HUES6 (cell line): ENCODE measurements at regions not wholly inside any gene's neighbourhood (a gene's known extent, or its start where the extent isn't known, plus 50 kb on each side); places are given as distances from the start of the nearest gene placed in this dataset.

ENCODE experiments used
- H3K27ac ChIP-seq: 2 replicates; pipeline ENCODE4 v1.7.0; 2013; ENCODE audit warnings: low read depth, mild to moderate bottlenecking, low read length, inconsistent platforms
- H3K27me3 ChIP-seq: 2 replicates; pipeline ENCODE4 v1.6.1; 2013; ENCODE audit warnings: low read length; ENCODE audit not compliant: control insufficient read depth, insufficient read depth
- H3K36me3 ChIP-seq: 2 replicates; pipeline ENCODE4 v1.6.1; 2013; ENCODE audit warnings: low read length; ENCODE audit not compliant: control insufficient read depth, insufficient read depth
- H3K4me1 ChIP-seq: 2 replicates; pipeline ENCODE4 v1.6.1; 2013; ENCODE audit warnings: low read length; ENCODE audit not compliant: control insufficient read depth, insufficient read depth
- H3K4me3 ChIP-seq: 2 replicates; pipeline ENCODE4 v1.5.1; 2013; ENCODE audit warnings: low read depth, low read length
- H3K9ac ChIP-seq: one replicate; pipeline ENCODE4 v1.6.1; 2013; ENCODE audit warnings: mild to moderate bottlenecking, low read length
- H3K9me3 ChIP-seq: 2 replicates; pipeline ENCODE4 v1.6.1; 2013; ENCODE audit warnings: low read depth, low read length; ENCODE audit not compliant: control insufficient read depth, insufficient read depth

DNA sequence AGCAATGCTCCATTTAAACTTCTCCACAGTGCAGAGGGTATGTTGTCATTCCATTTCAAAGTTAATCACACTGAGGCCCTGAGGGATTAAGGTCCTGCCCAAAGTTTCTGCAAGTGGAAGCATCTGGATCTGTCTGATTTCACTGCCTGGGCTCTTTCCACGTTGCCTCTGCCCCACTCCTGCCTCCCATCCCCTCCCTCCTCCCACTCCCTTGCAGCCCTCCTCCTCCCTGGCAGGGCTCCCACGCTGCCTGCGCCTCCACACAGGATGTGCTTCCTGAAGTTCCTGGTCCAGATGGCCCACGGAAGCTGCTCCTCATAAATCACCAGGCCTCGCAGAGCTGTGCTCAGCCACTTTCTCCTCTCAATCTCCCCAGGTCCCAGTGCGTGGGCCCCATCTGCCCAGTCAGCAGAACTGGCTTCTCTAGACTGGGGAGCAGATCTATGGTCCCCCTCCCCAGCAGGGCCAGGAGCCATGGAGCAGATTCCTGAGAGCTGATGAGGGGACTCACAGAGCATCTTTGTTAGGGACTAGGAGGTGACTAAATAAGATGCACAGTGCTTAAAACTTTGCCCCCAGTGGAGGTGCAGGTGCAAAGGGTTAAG lies 65.4 kb upstream of the MAFB start:
- Histone ChIP-seq H3K4me1 (no peaks in the 10 kb centered on the region), H3K9me3 (no peaks in the 10 kb centered on the region)

DNA sequence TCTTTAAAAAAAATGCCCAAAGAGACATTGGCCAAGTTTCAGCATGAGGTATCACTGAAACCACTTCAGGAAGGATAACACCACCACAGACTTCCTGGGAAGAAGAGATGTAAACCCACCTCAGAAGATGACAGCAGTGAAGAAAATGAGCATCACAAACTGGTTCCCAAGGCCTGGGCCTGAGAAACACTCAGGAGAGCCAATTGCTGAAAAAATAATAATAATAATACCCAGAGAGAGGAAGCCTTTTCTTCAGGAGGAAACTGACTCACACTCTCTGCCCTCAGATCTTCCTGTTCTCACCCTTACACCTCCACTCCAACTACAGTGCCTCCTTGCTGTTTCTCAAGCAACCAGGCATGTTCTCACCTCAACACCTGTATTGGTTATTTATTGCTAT lies 68.1 kb upstream of the MAFB start:
- H3K27ac ChIP-seq = no peak overlapping the region
- H3K9me3 ChIP-seq = no peaks in the 10 kb centered on the region
- H3K4me1 ChIP-seq = no peaks in the 10 kb centered on the region
- H3K36me3 ChIP-seq = no peaks in the 10 kb centered on the region
- no peak overlapping the region for H3K9ac ChIP-seq
- no peak overlapping the region for H3K4me3 ChIP-seq
- 0 out of 2 replicates have a peak, but pooled peaks cover 2% of the 10 kb centered on the region for H3K27me3 ChIP-seq

More for the DNA sequence above, 65.4 kb upstream of the MAFB start:
- no peaks in the 10 kb centered on the region for H3K27me3 ChIP-seq
- H3K27ac ChIP-seq = no peak overlapping the region
- H3K36me3 ChIP-seq = no peaks in the 10 kb centered on the region
- H3K9ac ChIP-seq = no peak overlapping the region
- H3K4me3 ChIP-seq = no peak overlapping the region

DNA sequence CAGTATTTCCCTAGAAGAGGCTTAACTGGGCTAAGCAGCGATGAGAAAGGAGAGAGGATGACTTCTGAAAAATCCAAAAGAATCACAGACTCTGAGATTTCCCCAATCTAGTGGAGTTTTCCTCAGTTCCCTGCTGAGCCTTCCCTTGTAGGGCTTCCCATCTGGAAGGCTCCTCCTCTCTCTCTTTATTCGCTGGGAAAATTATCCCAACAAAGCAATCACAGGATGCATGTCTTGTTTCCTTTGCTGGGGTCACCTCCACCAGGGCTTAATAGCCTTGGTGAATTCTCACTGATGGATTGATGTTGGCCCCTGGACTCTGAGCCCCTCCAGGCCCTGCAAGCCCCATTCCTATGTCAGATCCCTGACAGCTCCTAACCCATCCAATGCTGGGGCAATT lies 69.8 kb upstream of the MAFB start:
- Histone ChIP-seq H3K9me3 (no peaks in the 10 kb centered on the region), H3K27me3 (0 out of 2 replicates have a peak, but pooled peaks cover 2% of the 10 kb centered on the region), H3K4me3 (no peak overlapping the region), H3K9ac (no peak overlapping the region), H3K27ac (no peak overlapping the region), H3K4me1 (0 out of 2 replicates have a peak, but pooled peaks cover under 1% of the 10 kb centered on the region), H3K36me3 (no peaks in the 10 kb centered on the region)

DNA sequence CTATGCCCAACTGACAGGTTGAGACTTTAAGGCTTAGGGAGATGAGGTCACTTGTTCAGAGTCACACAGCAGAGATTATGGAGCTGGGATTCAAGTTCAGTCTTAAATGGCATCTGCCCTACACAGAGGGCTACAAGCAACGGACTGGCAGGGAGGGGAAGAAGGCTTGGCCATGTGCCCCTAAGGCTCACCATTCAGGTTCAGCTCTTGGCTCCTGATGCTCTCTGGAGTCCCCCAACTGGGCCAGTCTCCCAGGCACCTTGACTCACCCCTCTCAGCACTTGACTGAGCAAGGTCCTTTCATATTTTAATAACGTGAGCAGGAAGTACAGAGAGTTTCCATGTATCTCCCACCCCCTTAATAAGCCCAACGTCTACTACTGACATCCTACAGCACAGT lies 71.4 kb upstream of the MAFB start:
- 0 out of 2 replicates have a peak, but pooled peaks cover 8% of the 10 kb centered on the region for H3K4me1 ChIP-seq
- no peak overlapping the region for H3K4me3 ChIP-seq
- 0 out of 2 replicates have a peak, but pooled peaks cover 2% of the 10 kb centered on the region for H3K27me3 ChIP-seq
- no peak overlapping the region for H3K27ac ChIP-seq
- no peaks in the 10 kb centered on the region for H3K9me3 ChIP-seq
- no peak overlapping the region for H3K9ac ChIP-seq
- no peaks in the 10 kb centered on the region for H3K36me3 ChIP-seq

DNA sequence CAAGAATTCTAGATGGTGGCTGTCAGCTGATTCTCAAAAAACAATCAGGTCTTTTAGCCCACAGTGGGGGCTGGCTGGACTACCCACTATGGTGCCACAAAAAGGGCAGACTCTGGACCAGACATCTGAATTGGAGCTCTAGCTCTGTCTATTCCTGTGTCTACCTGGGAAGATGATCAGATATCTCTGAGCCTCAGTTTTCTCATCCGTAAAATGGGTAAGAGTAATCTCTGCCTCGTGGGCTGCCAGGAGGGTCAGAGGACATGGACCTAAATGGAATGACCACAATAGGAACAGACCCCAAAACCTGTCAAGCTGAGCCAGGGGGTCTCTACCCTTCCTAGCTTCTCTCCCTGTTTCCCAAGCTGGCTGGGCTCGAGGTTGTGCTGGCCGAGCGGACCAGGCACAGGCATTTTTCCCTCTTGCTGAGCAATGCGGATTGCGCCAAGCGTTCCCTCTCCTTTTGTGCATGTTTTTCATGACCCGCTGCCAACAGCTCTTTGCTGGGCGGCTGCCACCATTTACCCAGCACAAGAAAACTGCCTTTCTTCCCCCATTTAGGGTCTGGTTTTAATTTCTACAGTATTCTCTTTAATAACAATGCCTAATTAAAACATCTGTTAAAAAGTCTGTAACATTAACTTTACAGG lies 74.7 kb upstream of the MAFB start:
- H3K27ac ChIP-seq = no peak overlapping the region

DNA sequence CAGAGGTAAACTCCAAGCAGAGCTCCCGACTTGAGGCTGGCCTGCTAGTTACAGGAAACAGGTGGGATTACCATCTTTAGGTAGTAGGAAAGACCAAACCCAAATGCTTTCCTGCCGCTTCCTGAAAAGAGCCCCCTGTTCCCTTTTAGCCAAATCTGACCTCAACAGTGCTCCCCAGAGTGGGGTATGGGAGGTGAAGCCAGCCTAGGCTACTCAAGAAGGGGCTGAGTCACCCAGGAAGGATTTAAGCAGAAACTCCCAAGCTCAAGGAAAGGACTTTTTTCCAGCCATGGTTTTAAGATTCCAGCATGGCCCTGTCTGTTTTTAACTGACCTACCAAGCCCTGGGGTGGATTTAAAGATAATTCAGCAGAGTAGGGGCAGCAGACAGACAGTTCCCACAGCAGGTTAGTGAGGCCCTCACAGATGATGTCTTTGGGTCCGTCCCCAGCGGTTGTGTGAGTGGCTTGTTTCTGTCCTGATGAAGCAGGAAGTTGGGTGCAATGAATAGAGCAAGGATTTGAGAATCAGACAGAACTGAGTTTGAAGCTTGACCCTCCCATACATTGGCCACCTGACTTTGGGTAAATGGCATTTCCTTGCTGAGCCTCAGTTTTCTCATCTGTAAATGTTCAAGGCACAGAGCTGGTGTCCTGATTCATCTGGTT lies 76.9 kb upstream of the MAFB start:
- H3K4me1 ChIP-seq = peaks cover 29% of the 10 kb centered on the region
- H3K4me3 ChIP-seq = no peak overlapping the region
- H3K27ac ChIP-seq = no peak overlapping the region
- no peak overlapping the region for H3K9ac ChIP-seq
- no peaks in the 10 kb centered on the region for H3K27me3 ChIP-seq
- H3K36me3 ChIP-seq = no peaks in the 10 kb centered on the region
- no peaks in the 10 kb centered on the region for H3K9me3 ChIP-seq

More for the DNA sequence above, 74.7 kb upstream of the MAFB start:
- Histone ChIP-seq H3K4me1 (peaks cover 19% of the 10 kb centered on the region), H3K9me3 (no peaks in the 10 kb centered on the region), H3K36me3 (no peaks in the 10 kb centered on the region), H3K4me3 (no peak overlapping the region), H3K27me3 (0 out of 2 replicates have a peak, but pooled peaks cover 2% of the 10 kb centered on the region), H3K9ac (no peak overlapping the region)

DNA sequence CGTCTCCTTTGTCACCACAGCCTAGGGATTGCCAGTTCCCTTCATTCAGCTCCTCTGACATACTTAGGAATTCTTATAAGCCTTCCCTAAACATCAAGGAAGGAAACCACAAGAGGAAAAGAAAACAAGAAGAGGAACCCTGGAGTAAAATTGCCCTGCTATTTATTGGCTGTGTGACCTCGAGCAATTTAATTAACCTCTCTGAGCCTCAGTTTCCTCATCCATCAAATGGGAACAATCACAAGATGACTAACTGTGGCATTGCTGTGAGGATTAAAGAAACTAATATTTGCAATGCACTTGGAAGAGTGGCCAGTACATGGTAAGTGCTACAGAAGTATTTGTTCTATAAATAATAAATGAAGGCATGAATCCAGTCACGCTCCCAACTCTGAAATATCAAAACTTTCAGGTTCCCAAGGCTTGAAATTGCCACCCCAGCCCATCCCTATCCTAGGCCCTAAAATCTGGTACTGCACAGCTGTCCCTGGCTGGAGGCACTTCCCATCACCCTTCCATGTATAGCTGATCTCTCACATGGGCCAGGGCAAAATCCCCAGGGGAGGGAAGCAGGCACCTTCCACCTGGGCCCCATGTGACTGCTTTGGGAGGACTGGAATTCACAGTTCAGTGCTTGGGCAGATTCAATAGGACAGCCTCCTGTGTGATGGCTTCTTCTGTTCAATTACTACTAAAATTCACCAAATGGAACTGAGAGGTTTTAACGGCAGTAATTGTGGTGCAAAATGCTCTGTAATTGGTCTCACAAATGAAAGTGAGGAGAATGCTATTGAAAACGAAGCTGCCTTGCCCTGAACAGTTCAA lies 78.0 kb upstream of the MAFB start:
- Histone ChIP-seq H3K9ac (no peak overlapping the region), H3K4me1 (peaks cover 29% of the 10 kb centered on the region), H3K27me3 (no peaks in the 10 kb centered on the region), H3K27ac (no peak overlapping the region), H3K36me3 (no peaks in the 10 kb centered on the region), H3K9me3 (no peaks in the 10 kb centered on the region), H3K4me3 (no peak overlapping the region)

DNA sequence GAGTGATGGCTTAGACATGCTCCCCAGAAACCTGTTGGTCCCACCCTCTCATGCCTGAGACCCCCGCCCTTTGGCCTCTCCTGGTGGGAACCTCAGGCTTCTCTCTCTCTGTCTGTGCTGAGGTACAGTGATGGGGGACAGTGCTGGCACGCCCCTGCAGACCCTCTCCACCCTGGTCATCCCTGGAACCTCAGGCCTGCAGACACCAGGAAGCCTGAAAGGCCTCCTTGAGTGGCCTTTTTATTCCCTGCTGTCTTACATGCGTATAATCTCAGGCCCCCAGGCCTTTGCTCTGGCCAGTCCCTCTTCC lies 78.5 kb upstream of the MAFB start:
- Histone ChIP-seq H3K4me3 (no peak overlapping the region), H3K9ac (no peak overlapping the region), H3K27me3 (no peaks in the 10 kb centered on the region), H3K36me3 (no peaks in the 10 kb centered on the region), H3K4me1 (peaks cover 29% of the 10 kb centered on the region), H3K27ac (no peak overlapping the region), H3K9me3 (no peaks in the 10 kb centered on the region)

DNA sequence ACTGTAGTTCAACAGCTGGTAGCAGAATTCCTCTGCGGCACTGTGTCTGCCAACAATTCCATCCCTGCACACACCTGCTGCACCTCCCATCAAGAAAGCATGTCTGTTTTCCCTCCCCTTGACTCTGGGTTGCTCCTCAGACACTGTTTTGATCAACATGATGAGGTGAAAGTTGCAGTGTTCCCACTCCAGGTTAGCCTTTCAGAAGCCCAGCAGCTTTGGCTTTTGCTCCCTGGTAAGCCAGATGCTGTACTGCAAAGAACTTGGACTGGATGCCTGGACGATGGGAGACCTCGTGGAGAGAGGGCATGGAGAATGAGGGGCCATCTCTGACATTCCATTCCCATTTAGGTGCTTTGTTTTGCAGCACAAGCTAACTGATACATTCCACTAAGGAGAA lies 79.1 kb upstream of the MAFB start:
- peaks cover 29% of the 10 kb centered on the region for H3K4me1 ChIP-seq
- no peaks in the 10 kb centered on the region for H3K9me3 ChIP-seq
- H3K27me3 ChIP-seq = no peaks in the 10 kb centered on the region
- H3K27ac ChIP-seq = no peak overlapping the region
- no peak overlapping the region for H3K4me3 ChIP-seq
- H3K9ac ChIP-seq = no peak overlapping the region
- no peaks in the 10 kb centered on the region for H3K36me3 ChIP-seq

DNA sequence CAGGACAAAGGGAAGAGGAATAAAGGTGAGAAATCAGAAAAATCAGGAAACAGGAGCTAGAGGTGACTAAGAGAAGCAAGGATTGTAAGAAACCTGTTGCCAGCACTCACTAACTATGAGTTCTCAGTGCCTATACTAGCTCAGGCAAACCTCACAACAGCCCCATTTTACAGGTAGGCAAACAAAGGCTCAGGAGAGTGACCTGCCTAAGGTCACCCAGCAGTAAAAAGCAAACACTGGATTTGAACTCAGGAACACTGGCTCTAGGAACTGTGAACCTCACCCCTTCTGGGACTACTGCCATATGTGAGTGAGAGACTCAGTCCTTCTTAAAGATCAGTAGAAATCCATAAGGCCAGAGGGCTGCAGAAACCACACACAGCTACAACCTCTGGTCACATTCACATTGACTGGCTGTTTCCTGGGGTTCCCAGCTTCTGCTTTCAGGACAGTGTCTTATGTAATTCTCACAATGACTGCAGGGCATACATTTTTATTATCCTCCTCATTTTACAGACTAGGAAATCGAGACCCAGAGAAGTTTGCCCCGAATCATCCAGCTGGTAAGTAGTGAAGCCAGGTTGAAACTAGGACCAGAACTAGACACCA lies 80.7 kb upstream of the MAFB start:
- H3K4me1 ChIP-seq = peaks cover 21% of the 10 kb centered on the region
- no peak overlapping the region for H3K27ac ChIP-seq
- H3K27me3 ChIP-seq = no peaks in the 10 kb centered on the region
- H3K9me3 ChIP-seq = no peaks in the 10 kb centered on the region
- H3K9ac ChIP-seq = no peak overlapping the region
- no peaks in the 10 kb centered on the region for H3K36me3 ChIP-seq
- H3K4me3 ChIP-seq = no peak overlapping the region
